ENCODE measurements at regions not wholly inside any gene's neighbourhood (a gene's known extent, or its start where the extent isn't known, plus 50 kb on each side); places are given as distances from the start of the nearest gene placed in this dataset.

- ChIA-PET POLR2A (no interaction called here), CTCF (no interaction called here), RAD21 (ENCODE audit: low non-redundant PET in 1 of 2, low total read pairs in 2 of 2, uncharacterized antibody in 2 of 2, unreplicated experiment in 2 of 2) (no interaction called here)
- Histone ChIP-seq H3K9me2 (ENCODE audit: insufficient read depth) (no peaks in the 10 kb centered on the region), H3K79me2 (ENCODE audit: insufficient read depth, low read length) (no peaks in the 10 kb centered on the region), H3K9me3 (ENCODE audit: control insufficient read depth in 1 of 2, insufficient read depth in 1 of 2, low read depth in 1 of 2, low read length in 2 of 2) (no peaks in the 10 kb centered on the region), H3K4me2 (ENCODE audit: low read length) (no peak overlapping the region), H2AFZ (ENCODE audit: low read depth, low read length, poor library complexity, severe bottlenecking) (no peak overlapping the region), H3K4me1 (ENCODE audit: control insufficient read depth in 1 of 2, insufficient read depth in 2 of 2, low read length in 2 of 2) (no peaks in the 10 kb centered on the region), H3K36me3 (ENCODE audit: control insufficient read depth in 1 of 2, insufficient read depth in 2 of 2, low read length in 2 of 2) (no peaks in the 10 kb centered on the region), H3K27ac (ENCODE audit: low read depth, low read length) (no peak overlapping the region), H4K20me1 (ENCODE audit: insufficient read depth) (no peaks in the 10 kb centered on the region), H3K27me3 (ENCODE audit: insufficient read depth, low read length) (no peaks in the 10 kb centered on the region), H3K4me3 (replicated peaks in 1 of 2; ENCODE audit: low read depth in 1 of 2, low read length in 2 of 2) (no peak overlapping the region), H3K9ac (ENCODE audit: low read length) (no peak overlapping the region)
- no peak for DNase-seq (ENCODE audit: low read depth, low spot score)
- TF ChIP-seq REST (IDR thresholded peaks at IDR 0.05; ENCODE audit: low read depth) (no peak), TCF7L2 (IDR thresholded peaks at IDR 0.05; ENCODE audit: borderline replicate concordance, extremely low read depth, insufficient read depth, insufficient read length) (no peak), CBX3 (IDR thresholded peaks at IDR 0.05; ENCODE audit: low read depth) (no peak), MAX (IDR thresholded peaks at IDR 0.05) (no peak), EGR1 (IDR thresholded peaks at IDR 0.05; ENCODE audit: low read depth) (no peak), EZH2 (IDR thresholded peaks at IDR 0.05) (no peak), FOSL1 (IDR thresholded peaks at IDR 0.05; ENCODE audit: low read depth) (no peak), POLR2A (IDR thresholded peaks at IDR 0.05; ENCODE audit: borderline replicate concordance, extremely low read depth, insufficient read depth, insufficient read length) (no peak), ELF1 (IDR thresholded peaks at IDR 0.05; ENCODE audit: borderline replicate concordance, low read depth) (no peak), ATF3 (IDR thresholded peaks at IDR 0.05) (no peak), JUND (IDR thresholded peaks at IDR 0.05) (no peak), YY1 (IDR thresholded peaks at IDR 0.05; ENCODE audit: extremely low read depth, insufficient replicate concordance, low read depth, low read length) (no peak), POLR2AphosphoS5 (IDR thresholded peaks at IDR 0.05; ENCODE audit: low read depth, low read length) (no peak)
- intact Hi-C loops (cut with micrococcal nuclease), result no loop called here
- no peak for ATAC-seq
- BruUV-seq (replicated peaks), result no TSS peak
Observed at GRCh38 chr10:94155722-94156271, 162.1 kb downstream of the PLCE1 start.
